HCT116 (cell line): ENCODE measurements at regions not wholly inside any gene's neighbourhood (a gene's known extent, or its start where the extent isn't known, plus 50 kb on each side); places are given as distances from the start of the nearest gene placed in this dataset.
"Not testable (repeated sequence)": the region's sequence is repeated elsewhere in the genome, so short reads cannot be mapped to it uniquely, and the experiment has no call there.

Experiments
- ATAC-seq: fragments of 200-7000 bp; cut with Tn5 transposase; 2 replicates; pipeline ENCODE4 v1.9.1; 2020; ENCODE audit warnings: mild to moderate bottlenecking, moderate library complexity
- BruUV-seq: library from RNA; stranded (reverse); fragments of 400-500 nt; replicated peaks from 2 replicates; lab custom pipeline; 2021; lab: Mats Ljungman, UMichigan
- CTCF ChIA-PET: fragments of 300-600 bp; sonication (Branson Sonifier 250); formaldehyde crosslinking; loops from one replicate; lab custom pipeline; 2021; ENCODE audit warnings: antibody characterized with exemption; lab: Charles Lee
- POLR2A ChIA-PET: fragments of 300-600, 350-600 bp; sonication (Branson Sonifier 250); formaldehyde crosslinking; loops from one replicate; lab custom pipeline; 2021; ENCODE audit warnings: antibody characterized with exemption; lab: Charles Lee
- RAD21 ChIA-PET, 2 experiments: fragments of 300-600 bp; sonication (Branson Sonifier 250); formaldehyde crosslinking; loops; one replicate each; lab custom pipeline; 2023; ENCODE audit warnings: low total read pairs in 2 of 2; ENCODE audit not compliant: uncharacterized antibody in 2 of 2, unreplicated experiment in 2 of 2, low non-redundant PET in 1 of 2; lab: Charles Lee
- DNase-seq: peaks from one replicate; pipeline ENCODE4 v3.0.0-alpha.2; 2010; ENCODE audit warnings: low read depth, low spot score
- H2AFZ ChIP-seq: fragments of 200-600 bp; shearing (Covaris generic), sonication (generic); 2 replicates; pipeline ENCODE4 v1.6.1; 2017; ENCODE audit warnings: low read depth, mixed run types, mixed read lengths, antibody characterized with exemption, low read length; ENCODE audit not compliant: poor library complexity, severe bottlenecking
- H3K27ac ChIP-seq: 2 replicates; pipeline ENCODE4 v1.5.1; 2012; ENCODE audit warnings: low read depth, low read length
- H3K27me3 ChIP-seq: fragments of 200-600 bp; sonication (generic); 2 replicates; pipeline ENCODE4 v1.6.1; 2016; ENCODE audit warnings: mixed run types, low read length, mixed read lengths; ENCODE audit not compliant: insufficient read depth
- H3K36me3 ChIP-seq, 2 experiments: fragments of 200-500 bp in 1 of 2; fragments of 200-600 bp in 1 of 2; sonication (Bioruptor generic) in 1 of 2; sonication (generic) in 1 of 2; 2 replicates each; pipeline versions ENCODE4 v1.5.1 to v1.6.1; 2014 to 2016; ENCODE audit warnings: low read length in 2 of 2, inconsistent platforms in 1 of 2, mixed read lengths in 1 of 2, mixed run types in 1 of 2; ENCODE audit not compliant: insufficient read depth in 2 of 2, control insufficient read depth in 1 of 2
- H3K4me1 ChIP-seq, 2 experiments: fragments of 200-600 bp in 1 of 2; sonication (generic) in 1 of 2; 2 replicates each; pipeline versions ENCODE4 v1.5.1 to v1.6.1; 2012 to 2017; ENCODE audit warnings: low read length in 2 of 2, inconsistent platforms in 1 of 2, mild to moderate bottlenecking in 1 of 2, mixed read lengths in 1 of 2, mixed run types in 1 of 2, moderate library complexity in 1 of 2; ENCODE audit not compliant: insufficient read depth in 2 of 2, control insufficient read depth in 1 of 2
- H3K4me2 ChIP-seq: fragments of 200-600 bp; sonication (generic); 2 replicates; pipeline ENCODE4 v1.6.1; 2017; ENCODE audit warnings: mixed run types, low read length, mixed read lengths
- H3K4me3 ChIP-seq, 2 experiments: fragments of 200-600 bp in 1 of 2; sonication (generic) in 1 of 2; replicated peaks in 1 of 2; 2 replicates each; pipeline ENCODE4 v1.5.1; 2011 to 2016; ENCODE audit warnings: low read length in 2 of 2, control low read depth in 1 of 2, low read depth in 1 of 2, mild to moderate bottlenecking in 1 of 2, mixed read lengths in 1 of 2, mixed run types in 1 of 2
- H3K79me2 ChIP-seq: fragments of 200-600 bp; sonication (generic); 2 replicates; pipeline ENCODE4 v1.6.1; 2017; ENCODE audit warnings: mild to moderate bottlenecking, mixed run types, low read length, moderate library complexity, mixed read lengths; ENCODE audit not compliant: insufficient read depth
- H3K9ac ChIP-seq: fragments of 200-600 bp; sonication (generic); 2 replicates; pipeline ENCODE4 v1.6.1; 2016; ENCODE audit warnings: low read length, mixed read lengths
- H3K9me2 ChIP-seq: fragments of 200-600 bp; sonication (generic), shearing (Covaris generic); 2 replicates; pipeline ENCODE4 v1.6.1; 2017; ENCODE audit warnings: mixed run types, mild to moderate bottlenecking, moderate library complexity; ENCODE audit not compliant: insufficient read depth
- H3K9me3 ChIP-seq, 2 experiments: fragments of 200-500 bp in 1 of 2; fragments of 200-600 bp in 1 of 2; sonication (Bioruptor generic) in 1 of 2; sonication (generic) in 1 of 2; 2 replicates each; pipeline ENCODE4 v1.6.1; 2014 to 2017; ENCODE audit warnings: low read length in 2 of 2, mixed read lengths in 2 of 2, inconsistent platforms in 1 of 2, low read depth in 1 of 2, mild to moderate bottlenecking in 1 of 2, mixed run types in 1 of 2, moderate library complexity in 1 of 2; ENCODE audit not compliant: control insufficient read depth in 1 of 2, insufficient read depth in 1 of 2
- H4K20me1 ChIP-seq: fragments of 200-600 bp; sonication (generic), shearing (Covaris generic); 2 replicates; pipeline ENCODE4 v1.6.1; 2017; ENCODE audit warnings: mixed run types, mild to moderate bottlenecking, moderate library complexity; ENCODE audit not compliant: insufficient read depth
- ATF3 ChIP-seq: IDR thresholded peaks from 2 replicates; pipeline ENCODE4 v1.6.1; 2012
- CTCF ChIP-seq, 3 experiments: fragments of 200-600 bp in 1 of 3; sonication (generic) in 1 of 3; IDR thresholded peaks in 2 of 3; conservative IDR thresholded peaks in 1 of 3; 2 replicates each; pipeline ENCODE4 v1.5.1; 2012 to 2017; ENCODE audit warnings: low read depth in 2 of 3, low read length in 2 of 3, antibody characterized with exemption in 1 of 3, borderline replicate concordance in 1 of 3, control low read depth in 1 of 3, mild to moderate bottlenecking in 1 of 3, mixed read lengths in 1 of 3, mixed run types in 1 of 3, moderate library complexity in 1 of 3; ENCODE audit not compliant: insufficient read depth in 1 of 3
- JUND ChIP-seq: IDR thresholded peaks from 2 replicates; pipeline ENCODE4 v1.6.1; 2012
- POLR2AphosphoS5 ChIP-seq: IDR thresholded peaks from 2 replicates; pipeline ENCODE4 v1.6.1; 2011; ENCODE audit warnings: mild to moderate bottlenecking, low read depth, low read length, moderate library complexity
- SRF ChIP-seq: IDR thresholded peaks from 2 replicates; pipeline ENCODE4 v1.6.1; 2012; ENCODE audit warnings: low read depth
- YY1 ChIP-seq: IDR thresholded peaks from 2 replicates; pipeline ENCODE4 v1.6.1; 2011; ENCODE audit warnings: low read length, low read depth, moderate library complexity, mild to moderate bottlenecking; ENCODE audit not compliant: insufficient replicate concordance; ENCODE audit errors: extremely low read depth
- intact Hi-C: fragments of 100-400 bp; cut with micrococcal nuclease; formaldehyde crosslinking; loops from 2 replicates; pipeline ENCODE4 v1.10.0; 2022

- no peak overlapping the region for H3K27ac ChIP-seq
- H3K9me2 ChIP-seq: no peaks in the 10 kb centered on the region
- no peaks in the 10 kb centered on the region for H3K9me3 ChIP-seq
- no peak overlapping the region for H3K4me2 ChIP-seq
- H3K79me2 ChIP-seq: no peaks in the 10 kb centered on the region
- no peak overlapping the region for H3K4me3 ChIP-seq
- H4K20me1 ChIP-seq: no peaks in the 10 kb centered on the region
- no peaks in the 10 kb centered on the region for H3K36me3 ChIP-seq
- H2AFZ ChIP-seq: no peak overlapping the region
- H3K9ac ChIP-seq: no peak overlapping the region
- RAD21 ChIA-PET: no interaction called here
- TF ChIP-seq JUND (no peak), POLR2AphosphoS5 (no peak), SRF (no peak), ATF3 (no peak), CTCF (IDR thresholded peaks at IDR 0.05 in 2 of 3, conservative IDR thresholded peaks at IDR 0.05 in 1 of 3; ENCODE audit: borderline replicate concordance in 1 of 3, insufficient read depth in 1 of 3, low read depth in 2 of 3, low read length in 2 of 3) (no peak), YY1 (no peak)
- H3K27me3 ChIP-seq: no peaks in the 10 kb centered on the region
- H3K4me1 ChIP-seq: no peaks in the 10 kb centered on the region
- CTCF ChIA-PET: no interaction called here
- POLR2A ChIA-PET: no interaction called here
- intact Hi-C loops: no loop called here
- BruUV-seq: no TSS peak
- DNase-seq (no peak), ATAC-seq (no peak)
Measured at GRCh38 chr4:137896221-137896737, 345.9 kb downstream of the SLC7A11 start.

- RAD21 ChIA-PET, H3K4me3 ChIP-seq, H2AFZ ChIP-seq, H3K36me3 ChIP-seq, CTCF ChIA-PET, H4K20me1 ChIP-seq, POLR2A ChIA-PET, H3K27ac ChIP-seq, H3K9me3 ChIP-seq, H3K79me2 ChIP-seq, intact Hi-C loops, H3K4me2 ChIP-seq, BruUV-seq, H3K27me3 ChIP-seq, ATAC-seq, H3K9me2 ChIP-seq, H3K9ac ChIP-seq, DNase-seq, H3K4me1 ChIP-seq: not testable (repeated sequence)
Measured at GRCh38 chr4:137895515-137895914, 346.6 kb downstream of the SLC7A11 start.
